ENCODE measurements at regions not wholly inside any gene's neighbourhood (a gene's known extent, or its start where the extent isn't known, plus 50 kb on each side); places are given as distances from the start of the nearest gene placed in this dataset.

DNA sequence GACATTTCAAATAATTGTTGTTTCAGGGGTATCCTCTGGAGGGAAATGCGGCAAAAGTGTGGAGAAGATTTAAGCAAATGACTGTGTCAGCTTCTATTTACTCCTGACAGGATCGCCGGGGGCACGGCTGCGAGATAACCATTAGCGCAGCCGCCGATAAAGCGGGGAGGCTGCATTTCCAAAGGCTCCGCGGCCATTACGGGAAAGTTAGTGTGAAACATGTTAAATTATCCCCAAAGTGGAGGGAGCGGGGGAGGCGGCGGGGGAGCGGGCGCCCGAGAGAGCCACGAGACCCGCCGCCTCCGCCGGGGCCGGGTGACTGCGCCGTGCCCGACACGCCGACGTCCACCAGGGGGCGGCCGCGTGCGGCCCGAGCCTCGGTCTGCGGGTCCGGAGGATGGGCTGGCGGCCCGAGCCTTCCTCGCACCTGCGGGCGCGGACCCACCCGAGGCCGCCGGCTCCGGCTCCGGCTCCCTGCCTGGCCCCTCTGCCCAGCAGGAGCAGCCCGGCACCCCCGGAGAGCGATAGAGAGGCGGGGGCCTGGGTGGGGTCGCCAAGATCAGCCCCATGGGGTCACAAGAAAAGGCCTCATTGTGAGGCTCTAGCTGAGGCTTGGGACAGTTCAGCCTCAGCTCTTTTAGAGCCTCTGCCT is 74.4 kb upstream of the PAX2 start:
- no peak overlapping the region for H3K9ac ChIP-seq (ENCODE audit: low read length in 3 of 3)
- no peak for FAIRE-seq
- peaks cover 8% of the 10 kb centered on the region for H3K27me3 ChIP-seq (ENCODE audit: control insufficient read depth, insufficient read depth, low read length)
- H3K4me1 ChIP-seq (ENCODE audit: control insufficient read depth in 2 of 3, insufficient read depth in 2 of 3, low read depth in 1 of 3, low read length in 3 of 3): no peaks in the 10 kb centered on the region
- no peaks in the 10 kb centered on the region for H3K36me3 ChIP-seq (ENCODE audit: control insufficient read depth in 2 of 3, insufficient read depth in 3 of 3, low read length in 3 of 3)
- peak; percentile 67 for TF ChIP-seq CTCF (IDR thresholded peaks at IDR 0.05; ENCODE audit: borderline replicate concordance, extremely low read depth, insufficient read depth)
- H3K9me3 ChIP-seq (ENCODE audit: control insufficient read depth in 2 of 3, insufficient read depth in 1 of 3, low read length in 3 of 3): no peaks in the 10 kb centered on the region
- no peak overlapping the region for H3K4me3 ChIP-seq (ENCODE audit: low read length in 3 of 3)
- intact Hi-C loops (cut with DNase I): no loop called here
- peak in 3 of 5 donors; percentile 55 to 64 (median 57) for DNase-seq
- no peak overlapping the region for H3K27ac ChIP-seq (ENCODE audit: low read depth in 2 of 2, low read length in 2 of 2)

DNA sequence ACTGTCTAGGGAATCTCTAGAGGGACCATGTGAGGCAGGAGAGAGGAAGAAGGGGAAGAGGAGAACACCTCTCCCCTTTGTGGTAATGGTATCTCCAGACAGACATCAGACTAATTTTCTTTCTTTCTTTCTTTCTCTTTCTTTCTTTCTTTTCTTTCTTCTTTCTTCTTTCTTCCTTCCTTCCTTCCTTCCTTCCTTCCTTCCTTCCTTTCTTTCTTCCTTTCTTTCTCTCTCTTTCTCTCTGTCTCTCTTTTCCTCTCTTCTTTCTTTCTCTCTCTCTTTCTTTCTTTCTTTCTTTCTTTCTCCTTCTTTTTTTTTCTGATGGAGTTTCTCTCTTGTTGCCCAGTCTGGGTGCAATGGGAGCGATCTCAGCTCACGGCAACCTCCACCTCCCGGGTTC is 73.2 kb upstream of the PAX2 start:
- intact Hi-C loops (cut with DNase I): no loop called here

GRCh38 chr10:100677290-100677945 is 68.0 kb upstream of the PAX2 start:
- Histone ChIP-seq H3K9me3 (ENCODE audit: control insufficient read depth in 2 of 3, insufficient read depth in 1 of 3, low read length in 3 of 3) (no peaks in the 10 kb centered on the region), H3K9ac (ENCODE audit: low read length in 3 of 3) (no peak overlapping the region), H3K27me3 (ENCODE audit: control insufficient read depth, insufficient read depth, low read length) (peaks cover 8% of the 10 kb centered on the region), H3K4me1 (ENCODE audit: control insufficient read depth in 2 of 3, insufficient read depth in 2 of 3, low read depth in 1 of 3, low read length in 3 of 3) (no peaks in the 10 kb centered on the region), H3K36me3 (ENCODE audit: control insufficient read depth in 2 of 3, insufficient read depth in 3 of 3, low read length in 3 of 3) (no peaks in the 10 kb centered on the region), H3K27ac (ENCODE audit: low read depth in 2 of 2, low read length in 2 of 2) (no peak overlapping the region), H3K4me3 (ENCODE audit: low read length in 3 of 3) (no peak overlapping the region)
- intact Hi-C loops (cut with DNase I): no loop called here
- FAIRE-seq (no peak), DNase-seq (no peak)
- no peak for TF ChIP-seq CTCF (IDR thresholded peaks at IDR 0.05; ENCODE audit: borderline replicate concordance, extremely low read depth, insufficient read depth)

More for the DNA sequence above, 73.2 kb upstream of the PAX2 start:
- DNase-seq (no peak), FAIRE-seq (no peak)
- no peak overlapping the region for H3K4me3 ChIP-seq (ENCODE audit: low read length in 3 of 3)
- H3K36me3 ChIP-seq (ENCODE audit: control insufficient read depth in 2 of 3, insufficient read depth in 3 of 3, low read length in 3 of 3): no peaks in the 10 kb centered on the region
- TF ChIP-seq CTCF (IDR thresholded peaks at IDR 0.05; ENCODE audit: borderline replicate concordance, extremely low read depth, insufficient read depth): no peak
- H3K27ac ChIP-seq (ENCODE audit: low read depth in 2 of 2, low read length in 2 of 2): no peak overlapping the region
- H3K9ac ChIP-seq (ENCODE audit: low read length in 3 of 3): no peak overlapping the region
- no peaks in the 10 kb centered on the region for H3K9me3 ChIP-seq (ENCODE audit: control insufficient read depth in 2 of 3, insufficient read depth in 1 of 3, low read length in 3 of 3)
- no peaks in the 10 kb centered on the region for H3K4me1 ChIP-seq (ENCODE audit: control insufficient read depth in 2 of 3, insufficient read depth in 2 of 3, low read depth in 1 of 3, low read length in 3 of 3)
- H3K27me3 ChIP-seq (ENCODE audit: control insufficient read depth, insufficient read depth, low read length): peaks cover 8% of the 10 kb centered on the region
